AG04450 (cell line): ENCODE measurements at regions not wholly inside any gene's neighbourhood (a gene's known extent, or its start where the extent isn't known, plus 50 kb on each side); places are given as distances from the start of the nearest gene placed in this dataset.

Source experiments
- CTCF ChIA-PET: fragments of 300-600, 350-600 bp; formaldehyde crosslinking; extraction: SDS; loops from one replicate; lab custom pipeline; 2022; ENCODE audit warnings: antibody characterized with exemption, inconsistent platforms; lab: Charles Lee
- POLR2A ChIA-PET: fragments of 350-600 bp; formaldehyde crosslinking; extraction: SDS; loops from one replicate; lab custom pipeline; 2021; ENCODE audit warnings: antibody characterized with exemption, inconsistent platforms; lab: Yijun Ruan, JAX
- DNase-seq: peaks from one replicate; pipeline ENCODE4 v3.0.0-alpha.2; 2011; ENCODE audit warnings: low read depth, low spot score
- H3K27ac ChIP-seq: one replicate; pipeline ENCODE4 v1.5.1; 2012; ENCODE audit warnings: low read depth, low read length, control low read depth
- H3K27me3 ChIP-seq: one replicate; pipeline ENCODE4 v1.6.0; 2012; ENCODE audit warnings: low read length; ENCODE audit not compliant: control insufficient read depth, insufficient read depth
- H3K4me3 ChIP-seq: 2 replicates; pipeline ENCODE4 v1.5.1; 2011; ENCODE audit warnings: mild to moderate bottlenecking, low read depth, low read length, control low read depth
- H3K9me3 ChIP-seq: 2 replicates; pipeline ENCODE4 v1.5.1; 2012; ENCODE audit warnings: low read length; ENCODE audit not compliant: control insufficient read depth, insufficient read depth
- TF ChIP-seq, protein P1 (sequence below): IDR thresholded peaks from 2 replicates; pipeline ENCODE4 v1.5.1; 2011; ENCODE audit warnings: low read depth, low read length, control low read depth, inconsistent platforms

GRCh38 chr18:38263066-38263465 lies 697.5 kb upstream of the CELF4 start:
- Histone ChIP-seq H3K9me3 (no peaks in the 10 kb centered on the region), H3K27me3 (no peaks in the 10 kb centered on the region), H3K27ac (no peak overlapping the region), H3K4me3 (no peak overlapping the region)
- POLR2A ChIA-PET = no interaction called here
- CTCF ChIA-PET = no interaction called here
- no peak for DNase-seq
- TF ChIP-seq, protein P1, sequence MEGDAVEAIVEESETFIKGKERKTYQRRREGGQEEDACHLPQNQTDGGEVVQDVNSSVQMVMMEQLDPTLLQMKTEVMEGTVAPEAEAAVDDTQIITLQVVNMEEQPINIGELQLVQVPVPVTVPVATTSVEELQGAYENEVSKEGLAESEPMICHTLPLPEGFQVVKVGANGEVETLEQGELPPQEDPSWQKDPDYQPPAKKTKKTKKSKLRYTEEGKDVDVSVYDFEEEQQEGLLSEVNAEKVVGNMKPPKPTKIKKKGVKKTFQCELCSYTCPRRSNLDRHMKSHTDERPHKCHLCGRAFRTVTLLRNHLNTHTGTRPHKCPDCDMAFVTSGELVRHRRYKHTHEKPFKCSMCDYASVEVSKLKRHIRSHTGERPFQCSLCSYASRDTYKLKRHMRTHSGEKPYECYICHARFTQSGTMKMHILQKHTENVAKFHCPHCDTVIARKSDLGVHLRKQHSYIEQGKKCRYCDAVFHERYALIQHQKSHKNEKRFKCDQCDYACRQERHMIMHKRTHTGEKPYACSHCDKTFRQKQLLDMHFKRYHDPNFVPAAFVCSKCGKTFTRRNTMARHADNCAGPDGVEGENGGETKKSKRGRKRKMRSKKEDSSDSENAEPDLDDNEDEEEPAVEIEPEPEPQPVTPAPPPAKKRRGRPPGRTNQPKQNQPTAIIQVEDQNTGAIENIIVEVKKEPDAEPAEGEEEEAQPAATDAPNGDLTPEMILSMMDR = no peak

- no peaks in the 10 kb centered on the region for H3K9me3 ChIP-seq
- CTCF ChIA-PET = no interaction called here
- POLR2A ChIA-PET = no interaction called here
- H3K4me3 ChIP-seq = no peak overlapping the region
- no peaks in the 10 kb centered on the region for H3K27me3 ChIP-seq
- TF ChIP-seq, protein P1 = no peak
- no peak overlapping the region for H3K27ac ChIP-seq
- DNase-seq = no peak
These were observed 697.1 kb upstream of the CELF4 start for GRCh38 chr18:38262661-38263060.

- Histone ChIP-seq H3K27me3 (no peaks in the 10 kb centered on the region), H3K4me3 (no peak overlapping the region), H3K9me3 (no peaks in the 10 kb centered on the region), H3K27ac (no peak overlapping the region)
- POLR2A ChIA-PET = no interaction called here
- TF ChIP-seq, protein P1 = no peak
- DNase-seq = no peak
- CTCF ChIA-PET = no interaction called here
These were observed 692.1 kb upstream of the CELF4 start for GRCh38 chr18:38257661-38258060.

DNA sequence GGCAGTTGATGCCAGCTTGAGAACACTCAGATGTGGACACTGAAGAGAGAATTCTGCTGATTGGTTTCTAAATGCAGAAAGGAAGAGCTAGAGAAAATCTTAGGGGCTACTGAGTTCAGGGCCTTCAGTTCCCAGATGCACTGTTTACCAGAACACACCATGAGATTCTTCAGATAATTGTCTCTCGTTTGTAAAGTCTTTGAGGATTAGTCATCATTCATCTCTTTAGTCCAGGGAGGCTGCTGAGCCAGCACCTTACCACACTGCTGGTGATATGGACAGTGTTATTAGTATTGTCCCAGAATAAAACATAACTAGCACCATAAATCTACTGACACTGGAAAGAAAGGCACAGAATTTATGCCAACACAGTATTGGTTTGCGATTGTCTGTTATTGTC lies 690.8 kb upstream of the CELF4 start:
- no peaks in the 10 kb centered on the region for H3K27me3 ChIP-seq
- DNase-seq = no peak
- ChIA-PET POLR2A (no interaction called here), CTCF (no interaction called here)
- TF ChIP-seq, protein P1 = no peak
- no peak overlapping the region for H3K4me3 ChIP-seq
- H3K27ac ChIP-seq = no peak overlapping the region
- no peaks in the 10 kb centered on the region for H3K9me3 ChIP-seq

- POLR2A ChIA-PET = no interaction called here
- DNase-seq = no peak
- TF ChIP-seq, protein P1 = no peak
These were observed 685.4 kb upstream of the CELF4 start for GRCh38 chr18:38250971-38251370.

More at GRCh38 chr18:38250971-38251370, 685.4 kb upstream of the CELF4 start:
- H3K4me3 ChIP-seq = no peak overlapping the region
- H3K27ac ChIP-seq = no peak overlapping the region
- no peaks in the 10 kb centered on the region for H3K27me3 ChIP-seq
- CTCF ChIA-PET = no interaction called here
- H3K9me3 ChIP-seq = no peaks in the 10 kb centered on the region; the same call in 1 of the 2 replicates
